ENCODE measurements at regions not wholly inside any gene's neighbourhood (a gene's known extent, or its start where the extent isn't known, plus 50 kb on each side); places are given as distances from the start of the nearest gene placed in this dataset.

- Histone ChIP-seq H3K18ac (ENCODE audit: low read depth, low read length) (no peak overlapping the region), H2BK15ac (ENCODE audit: low read depth, low read length) (no peak overlapping the region), H3K9ac (ENCODE audit: low read depth, low read length) (no peak overlapping the region), H2BK120ac (ENCODE audit: low read depth, low read length) (no peak overlapping the region), H3K4me1 (ENCODE audit: control insufficient read depth, insufficient read depth, low read length) (no peaks in the 10 kb centered on the region), H3K23ac (ENCODE audit: low read depth, low read length) (no peak overlapping the region), H4K20me1 (ENCODE audit: insufficient read depth, low read length) (no peaks in the 10 kb centered on the region), H3K14ac (replicated peaks; ENCODE audit: low read depth, low read length) (no peak overlapping the region), H4K91ac (ENCODE audit: insufficient read depth, low read depth, low read length) (no peak overlapping the region), H3K27ac (ENCODE audit: insufficient read depth, low read length) (no peak overlapping the region), H3K79me1 (ENCODE audit: low read depth in 1 of 2, low read length in 2 of 2) (no peaks in the 10 kb centered on the region), H3K56ac (ENCODE audit: extremely low read depth, insufficient read depth, low read length) (no peak overlapping the region), H2BK5ac (ENCODE audit: low read depth, low read length, poor library complexity, severe bottlenecking) (no peak overlapping the region), H3K4me2 (ENCODE audit: low read depth, low read length) (no peak overlapping the region), H2AK9ac (replicated peaks; ENCODE audit: low read depth, low read length, poor library complexity) (no peak overlapping the region), H3K4me3 (ENCODE audit: insufficient read depth, low read depth, low read length) (no peak overlapping the region), H2BK20ac (ENCODE audit: low read depth, low read length) (no peak overlapping the region), H4K8ac (ENCODE audit: low read depth in 2 of 2, low read length in 2 of 2) (no peak overlapping the region), H2AK5ac (ENCODE audit: low read depth, low read length) (no peak overlapping the region), H3K9me3 (ENCODE audit: control insufficient read depth, insufficient read depth, low read length) (no peaks in the 10 kb centered on the region), H4K5ac (ENCODE audit: low read depth, low read length) (no peak overlapping the region), H3K9me1 (ENCODE audit: insufficient read depth, low read length) (no peaks in the 10 kb centered on the region), H3K27me3 (ENCODE audit: control insufficient read depth, insufficient read depth, low read length) (no peaks in the 10 kb centered on the region), H2AFZ (replicated peaks; ENCODE audit: low read length, poor library complexity) (no peak overlapping the region), H3K4ac (ENCODE audit: low read depth, low read length) (no peak overlapping the region), H3K36me3 (ENCODE audit: control insufficient read depth, insufficient read depth, low read length) (no peaks in the 10 kb centered on the region)
- in situ Hi-C loops (cut with MboI; ENCODE audit: low sequenced_read_pairs) (no loop called here), intact Hi-C loops (cut with micrococcal nuclease) (loop anchor here (5.0 kb wide), 1 partner anchor 812 kb away; no protein-coding TSS in a partner anchor), dilution Hi-C loops (cut with HindIII; ENCODE audit: low sequenced_read_pairs, unreplicated experiment) (no loop called here)
- CTCF ChIA-PET = no interaction called here
- BruUV-seq (replicated peaks) = no TSS peak
- no peak for ATAC-seq (ENCODE audit: low read depth)
- no peak for TF ChIP-seq USF2 (IDR thresholded peaks at IDR 0.05; ENCODE audit: low read depth, low read length)
- TF ChIP-seq POLR2A (IDR thresholded peaks at IDR 0.05; ENCODE audit: low read depth, low read length) = no peak
- no peak for TF ChIP-seq BHLHE40 (IDR thresholded peaks at IDR 0.05; ENCODE audit: low read depth, low read length)
- TF ChIP-seq RAD21 (IDR thresholded peaks at IDR 0.05; ENCODE audit: low read length) = no peak
- no peak for TF ChIP-seq SMC3 (IDR thresholded peaks at IDR 0.05; ENCODE audit: low read depth, low read length)
- TF ChIP-seq RCOR1 (IDR thresholded peaks at IDR 0.05; ENCODE audit: insufficient replicate concordance, low read length) = no peak
- TF ChIP-seq, protein P1, sequence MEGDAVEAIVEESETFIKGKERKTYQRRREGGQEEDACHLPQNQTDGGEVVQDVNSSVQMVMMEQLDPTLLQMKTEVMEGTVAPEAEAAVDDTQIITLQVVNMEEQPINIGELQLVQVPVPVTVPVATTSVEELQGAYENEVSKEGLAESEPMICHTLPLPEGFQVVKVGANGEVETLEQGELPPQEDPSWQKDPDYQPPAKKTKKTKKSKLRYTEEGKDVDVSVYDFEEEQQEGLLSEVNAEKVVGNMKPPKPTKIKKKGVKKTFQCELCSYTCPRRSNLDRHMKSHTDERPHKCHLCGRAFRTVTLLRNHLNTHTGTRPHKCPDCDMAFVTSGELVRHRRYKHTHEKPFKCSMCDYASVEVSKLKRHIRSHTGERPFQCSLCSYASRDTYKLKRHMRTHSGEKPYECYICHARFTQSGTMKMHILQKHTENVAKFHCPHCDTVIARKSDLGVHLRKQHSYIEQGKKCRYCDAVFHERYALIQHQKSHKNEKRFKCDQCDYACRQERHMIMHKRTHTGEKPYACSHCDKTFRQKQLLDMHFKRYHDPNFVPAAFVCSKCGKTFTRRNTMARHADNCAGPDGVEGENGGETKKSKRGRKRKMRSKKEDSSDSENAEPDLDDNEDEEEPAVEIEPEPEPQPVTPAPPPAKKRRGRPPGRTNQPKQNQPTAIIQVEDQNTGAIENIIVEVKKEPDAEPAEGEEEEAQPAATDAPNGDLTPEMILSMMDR (conservative IDR thresholded peaks at IDR 0.05; ENCODE audit: low read depth, low read length) = no peak
- TF ChIP-seq FOS (IDR thresholded peaks at IDR 0.05; ENCODE audit: low read depth, low read length) = no peak
- no peak for TF ChIP-seq CEBPB (IDR thresholded peaks at IDR 0.05; ENCODE audit: low read depth, low read length)
- no peak for TF ChIP-seq MAFK (IDR thresholded peaks at IDR 0.05; ENCODE audit: low read depth, low read length)
- POLR2A ChIA-PET (ENCODE audit: unreplicated experiment) = no interaction called here
- no peak for DNase-seq
- no CpG with 5 or more reads among the region's 2 CpGs for WGBS, 2 experiments (ENCODE audit: extremely low coverage in 2 of 2, insufficient read length in 1 of 2)
Measured at GRCh38 chr5:63400079-63400478, 562.2 kb downstream of the HTR1A start.

Measured in IMR-90 (cell line).